ENCODE measurements at regions not wholly inside any gene's neighbourhood (a gene's known extent, or its start where the extent isn't known, plus 50 kb on each side); places are given as distances from the start of the nearest gene placed in this dataset.

DNA sequence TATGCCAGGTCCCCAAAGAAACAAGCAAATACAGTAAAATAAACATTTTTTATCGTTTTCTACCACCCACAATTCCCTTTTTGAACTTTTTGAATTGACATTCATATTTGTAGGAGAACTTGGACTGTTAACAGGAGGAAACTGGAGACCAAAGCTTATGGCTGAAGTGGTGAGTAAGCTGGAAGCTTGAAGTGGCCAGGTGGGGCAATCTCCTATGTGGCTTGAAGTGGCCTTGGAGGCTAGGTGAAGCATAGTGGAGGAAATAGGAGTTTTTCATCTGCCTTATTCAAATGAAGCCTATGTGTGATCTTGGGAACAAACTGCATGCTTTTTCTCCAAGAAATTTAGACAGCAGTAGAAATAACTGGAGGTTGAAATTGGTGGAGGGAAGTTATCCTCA is 962.9 kb upstream of the FANCL start:
- no peaks in the 10 kb centered on the region for H3K4me1 Mint-ChIP-seq (ENCODE audit: low read depth)
- no peaks in the 10 kb centered on the region for H3K4me1 ChIP-seq (ENCODE audit: insufficient read depth, low read length)
- H3K4me3 Mint-ChIP-seq, result no peak overlapping the region
- intact Hi-C loops (cut with DNase I, micrococcal nuclease), result no loop called here
- TF ChIP-seq, protein P1, sequence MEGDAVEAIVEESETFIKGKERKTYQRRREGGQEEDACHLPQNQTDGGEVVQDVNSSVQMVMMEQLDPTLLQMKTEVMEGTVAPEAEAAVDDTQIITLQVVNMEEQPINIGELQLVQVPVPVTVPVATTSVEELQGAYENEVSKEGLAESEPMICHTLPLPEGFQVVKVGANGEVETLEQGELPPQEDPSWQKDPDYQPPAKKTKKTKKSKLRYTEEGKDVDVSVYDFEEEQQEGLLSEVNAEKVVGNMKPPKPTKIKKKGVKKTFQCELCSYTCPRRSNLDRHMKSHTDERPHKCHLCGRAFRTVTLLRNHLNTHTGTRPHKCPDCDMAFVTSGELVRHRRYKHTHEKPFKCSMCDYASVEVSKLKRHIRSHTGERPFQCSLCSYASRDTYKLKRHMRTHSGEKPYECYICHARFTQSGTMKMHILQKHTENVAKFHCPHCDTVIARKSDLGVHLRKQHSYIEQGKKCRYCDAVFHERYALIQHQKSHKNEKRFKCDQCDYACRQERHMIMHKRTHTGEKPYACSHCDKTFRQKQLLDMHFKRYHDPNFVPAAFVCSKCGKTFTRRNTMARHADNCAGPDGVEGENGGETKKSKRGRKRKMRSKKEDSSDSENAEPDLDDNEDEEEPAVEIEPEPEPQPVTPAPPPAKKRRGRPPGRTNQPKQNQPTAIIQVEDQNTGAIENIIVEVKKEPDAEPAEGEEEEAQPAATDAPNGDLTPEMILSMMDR (IDR thresholded peaks at IDR 0.05), result no peak
- ATAC-seq (ENCODE audit: poor library complexity) (no peak), DNase-seq (no peak)
- ChIA-PET CTCF (no interaction called here), POLR2A (no interaction called here)
- peaks cover 0 to 5% of the 10 kb centered on the region in 2 experiments for H3K9me3 ChIP-seq (ENCODE audit: control insufficient read depth in 1 of 2, insufficient read depth in 1 of 2, low read length in 2 of 2)
- no peak overlapping the region for H3K4me3 ChIP-seq (ENCODE audit: low read length)
- H3K36me3 Mint-ChIP-seq (ENCODE audit: low read depth), result no peaks in the 10 kb centered on the region
- H3K27me3 Mint-ChIP-seq, result peaks cover 4% of the 10 kb centered on the region
- no peaks in the 10 kb centered on the region for H3K36me3 ChIP-seq (ENCODE audit: insufficient read depth, low read length)
- H3K27ac Mint-ChIP-seq, result no peak overlapping the region
- no peak overlapping the region for H3K27ac ChIP-seq (ENCODE audit: low read depth in 1 of 2, low read length in 2 of 2)
- H3K9me3 Mint-ChIP-seq, result no peaks in the 10 kb centered on the region
- no peaks in the 10 kb centered on the region for H3K27me3 ChIP-seq (ENCODE audit: control insufficient read depth in 1 of 2, insufficient read depth in 2 of 2, low read length in 2 of 2)

DNA sequence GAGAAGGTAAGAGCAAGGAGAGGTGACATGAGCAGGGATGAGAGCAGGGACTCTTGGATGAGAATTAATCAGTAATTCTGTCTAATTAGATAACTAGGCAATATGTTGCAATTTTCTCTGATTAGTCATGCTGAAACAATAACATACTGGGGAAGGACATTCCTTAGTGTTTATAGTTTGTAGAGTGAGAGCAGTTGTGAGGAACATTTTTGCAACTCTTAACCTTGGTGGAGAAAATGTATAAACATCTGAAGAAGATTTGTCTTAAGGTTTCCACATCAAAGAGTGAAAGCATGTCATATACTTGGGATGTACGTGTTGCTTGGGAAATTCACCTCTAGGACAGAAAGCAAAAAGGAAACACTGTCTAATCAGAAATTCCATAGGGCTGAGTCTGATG is 955.4 kb upstream of the FANCL start:
- no peaks in the 10 kb centered on the region for H3K4me1 ChIP-seq (ENCODE audit: insufficient read depth, low read length)
- H3K27me3 Mint-ChIP-seq, result no peaks in the 10 kb centered on the region
- intact Hi-C loops (cut with DNase I, micrococcal nuclease), result no loop called here
- H3K36me3 ChIP-seq (ENCODE audit: insufficient read depth, low read length), result no peaks in the 10 kb centered on the region
- ATAC-seq (ENCODE audit: poor library complexity), result no peak
- no peaks in the 10 kb centered on the region for H3K9me3 Mint-ChIP-seq
- no peak for DNase-seq
- H3K36me3 Mint-ChIP-seq (ENCODE audit: low read depth), result no peaks in the 10 kb centered on the region
- peaks cover 0 to 3% of the 10 kb centered on the region in 2 experiments for H3K9me3 ChIP-seq (ENCODE audit: control insufficient read depth in 1 of 2, insufficient read depth in 1 of 2, low read length in 2 of 2)
- H3K27me3 ChIP-seq (ENCODE audit: control insufficient read depth in 1 of 2, insufficient read depth in 2 of 2, low read length in 2 of 2), result no peaks in the 10 kb centered on the region
- ChIA-PET CTCF (no interaction called here), POLR2A (no interaction called here)
- H3K27ac ChIP-seq (ENCODE audit: low read depth in 1 of 2, low read length in 2 of 2), result no peak overlapping the region
- H3K27ac Mint-ChIP-seq, result no peak overlapping the region
- no peak overlapping the region for H3K4me3 Mint-ChIP-seq
- no peak overlapping the region for H3K4me3 ChIP-seq (ENCODE audit: low read length)
- TF ChIP-seq, protein P1 (IDR thresholded peaks at IDR 0.05), result no peak
- H3K4me1 Mint-ChIP-seq (ENCODE audit: low read depth), result no peaks in the 10 kb centered on the region

DNA sequence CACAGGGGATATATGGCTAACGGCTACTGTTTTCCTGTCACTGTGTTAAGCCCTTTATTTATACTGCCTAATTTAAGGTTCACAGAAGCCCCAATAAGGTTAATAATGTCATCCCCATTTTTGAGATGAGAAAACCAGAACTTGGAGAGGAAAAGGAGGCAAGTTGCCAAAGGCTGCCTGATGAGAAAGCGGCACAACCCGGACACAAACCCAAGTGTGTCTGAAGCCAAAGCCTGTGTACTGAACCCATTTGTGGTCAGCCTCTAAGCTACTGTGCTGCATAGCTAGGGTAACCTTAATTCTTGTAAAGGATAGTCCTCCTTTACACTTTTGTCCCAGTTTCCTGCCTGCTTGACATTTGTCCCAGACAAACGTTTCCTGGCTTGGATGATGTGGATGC is 954.7 kb upstream of the FANCL start:
- Histone ChIP-seq H3K27ac (ENCODE audit: low read depth in 1 of 2, low read length in 2 of 2) (no peak overlapping the region), H3K36me3 (ENCODE audit: insufficient read depth, low read length) (no peaks in the 10 kb centered on the region), H3K9me3 (ENCODE audit: control insufficient read depth in 1 of 2, insufficient read depth in 1 of 2, low read length in 2 of 2) (peaks cover 0 to 3% of the 10 kb centered on the region in 2 experiments), H3K4me1 (ENCODE audit: insufficient read depth, low read length) (no peaks in the 10 kb centered on the region), H3K4me3 (ENCODE audit: low read length) (no peak overlapping the region), H3K27me3 (ENCODE audit: control insufficient read depth in 1 of 2, insufficient read depth in 2 of 2, low read length in 2 of 2) (no peaks in the 10 kb centered on the region)
- POLR2A ChIA-PET, result no interaction called here
- Mint-ChIP-seq H3K27me3 (no peaks in the 10 kb centered on the region), H3K4me3 (no peak overlapping the region), H3K36me3 (ENCODE audit: low read depth) (no peaks in the 10 kb centered on the region), H3K27ac (no peak overlapping the region), H3K9me3 (no peaks in the 10 kb centered on the region), H3K4me1 (ENCODE audit: low read depth) (no peaks in the 10 kb centered on the region)
- ATAC-seq (ENCODE audit: poor library complexity) (no peak), DNase-seq (no peak)
- CTCF ChIA-PET, result no interaction called here
- TF ChIP-seq, protein P1 (IDR thresholded peaks at IDR 0.05), result no peak
- intact Hi-C loops (cut with DNase I, micrococcal nuclease), result no loop called here

Measured in CD4-positive, alpha-beta T cell (primary cell).